HG03103 (cell line): ENCODE measurements at regions not wholly inside any gene's neighbourhood (a gene's known extent, or its start where the extent isn't known, plus 50 kb on each side); places are given as distances from the start of the nearest gene placed in this dataset.

Experiments used
- ATAC-seq: cut with Tn5 transposase; IDR thresholded peaks from one replicate; pipeline ENCODE4 v1.9.1; 2021; ENCODE audit warnings: low read depth; ENCODE audit not compliant: unreplicated experiment

DNA sequence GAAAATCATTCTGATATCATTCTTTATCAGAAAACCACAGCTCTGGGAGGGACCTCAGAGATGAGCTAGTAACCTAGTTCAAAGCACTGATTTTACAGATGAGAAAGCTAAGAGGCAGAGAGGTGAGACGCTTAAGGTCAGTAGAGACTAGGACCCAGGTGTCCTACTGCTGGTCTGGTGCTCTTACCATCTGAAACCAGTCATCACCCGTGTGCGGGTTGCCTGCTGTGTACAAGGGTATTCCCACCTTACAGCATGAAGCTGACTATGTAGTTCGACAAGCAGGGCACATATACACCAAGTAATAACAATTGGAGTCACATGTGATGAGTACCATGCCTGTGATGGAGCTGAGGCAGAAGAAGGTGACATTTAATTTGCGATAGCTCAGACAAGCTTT, 133.7 kb downstream of the ADAMTS15 start:
- no peak for ATAC-seq

GRCh38 chr11:130582981-130583380, 134.5 kb downstream of the ADAMTS15 start:
- no peak for ATAC-seq

DNA sequence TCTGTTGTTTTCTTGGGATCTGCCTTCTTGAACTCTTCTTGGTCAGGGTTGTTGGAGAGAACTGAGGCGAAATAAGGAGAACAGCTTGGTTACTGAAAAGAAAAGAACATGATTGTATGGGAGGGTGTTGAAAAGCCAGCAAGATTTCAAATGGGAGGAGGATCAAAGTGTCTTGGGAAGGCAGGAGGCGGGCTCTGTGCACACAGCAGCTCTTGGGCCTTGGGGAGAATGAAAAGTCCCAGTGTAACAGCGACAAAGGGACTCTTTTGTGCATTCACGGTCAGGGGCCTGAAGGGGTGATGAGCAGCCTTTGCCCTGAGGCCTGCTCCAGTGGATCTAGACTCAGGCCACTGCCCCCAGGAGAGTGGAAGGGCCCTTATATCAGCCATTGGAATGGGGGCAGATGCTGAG, 135.4 kb downstream of the ADAMTS15 start:
- no peak for ATAC-seq

GRCh38 chr11:130585545-130585944, 137.1 kb downstream of the ADAMTS15 start:
- no peak for ATAC-seq

DNA sequence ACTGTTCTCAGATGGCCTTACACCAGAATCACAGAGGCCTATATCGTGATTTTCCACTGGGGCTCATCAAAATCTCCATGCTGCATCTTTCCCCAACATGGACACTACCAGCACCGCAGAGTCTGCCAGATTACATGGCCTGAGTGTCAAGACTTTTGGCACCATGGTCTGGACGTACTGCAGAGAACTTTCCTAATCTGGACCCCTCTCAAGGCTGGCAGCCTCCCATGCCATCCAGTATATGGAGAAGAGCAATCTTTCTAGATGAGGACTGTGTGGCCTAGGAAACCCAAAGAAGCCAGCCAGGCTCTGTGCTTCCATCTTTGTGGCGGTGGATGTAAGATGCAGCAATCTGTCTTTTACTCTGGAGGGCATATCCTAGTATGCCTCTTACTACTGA, 139.2 kb downstream of the ADAMTS15 start:
- ATAC-seq = no peak

- no peak for ATAC-seq
Measured at GRCh38 chr11:130588471-130588870, 140.0 kb downstream of the ADAMTS15 start.

- no peak for ATAC-seq
Measured at GRCh38 chr11:130592056-130592455, 143.6 kb downstream of the ADAMTS15 start.

DNA sequence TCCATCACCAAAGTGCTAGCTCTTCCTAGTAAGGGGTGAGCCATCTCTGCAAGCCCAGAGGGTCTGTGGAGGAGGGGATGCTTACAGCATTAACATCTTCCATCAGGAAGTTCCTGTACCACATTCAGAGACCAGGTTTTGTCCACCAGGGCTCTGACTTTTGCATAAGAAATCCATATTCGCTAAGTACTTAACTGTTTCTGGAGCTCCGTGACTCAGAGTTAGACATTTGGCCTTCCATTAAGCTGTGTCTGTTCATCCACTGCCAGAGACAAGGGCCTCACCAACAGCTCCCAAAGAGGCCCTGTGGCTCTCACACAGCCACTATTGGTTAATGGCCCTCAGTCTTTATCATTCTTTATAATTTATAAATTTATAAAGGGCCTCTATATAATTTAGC, 144.6 kb downstream of the ADAMTS15 start:
- ATAC-seq = no peak

DNA sequence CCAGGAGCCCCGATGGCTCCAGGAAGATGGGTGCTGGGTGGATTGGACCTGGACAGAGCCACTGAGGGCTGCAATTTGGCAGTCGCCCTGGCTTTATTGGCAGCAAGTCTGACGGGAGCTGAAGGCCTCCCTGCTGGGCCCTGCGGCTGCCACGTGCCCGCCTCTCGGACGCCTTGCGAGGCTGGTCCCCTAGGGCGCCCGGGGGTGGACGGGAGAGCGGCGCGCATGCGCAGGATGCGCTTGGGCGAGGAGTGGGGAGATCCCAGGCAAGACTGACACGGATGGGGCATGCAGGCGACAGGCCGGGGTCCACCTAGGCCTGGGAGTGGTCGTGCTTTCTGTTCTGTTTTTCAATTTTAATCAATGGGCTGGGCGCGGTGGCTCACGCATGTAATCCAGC, 150.0 kb downstream of the ADAMTS15 start:
- ATAC-seq = no peak

DNA sequence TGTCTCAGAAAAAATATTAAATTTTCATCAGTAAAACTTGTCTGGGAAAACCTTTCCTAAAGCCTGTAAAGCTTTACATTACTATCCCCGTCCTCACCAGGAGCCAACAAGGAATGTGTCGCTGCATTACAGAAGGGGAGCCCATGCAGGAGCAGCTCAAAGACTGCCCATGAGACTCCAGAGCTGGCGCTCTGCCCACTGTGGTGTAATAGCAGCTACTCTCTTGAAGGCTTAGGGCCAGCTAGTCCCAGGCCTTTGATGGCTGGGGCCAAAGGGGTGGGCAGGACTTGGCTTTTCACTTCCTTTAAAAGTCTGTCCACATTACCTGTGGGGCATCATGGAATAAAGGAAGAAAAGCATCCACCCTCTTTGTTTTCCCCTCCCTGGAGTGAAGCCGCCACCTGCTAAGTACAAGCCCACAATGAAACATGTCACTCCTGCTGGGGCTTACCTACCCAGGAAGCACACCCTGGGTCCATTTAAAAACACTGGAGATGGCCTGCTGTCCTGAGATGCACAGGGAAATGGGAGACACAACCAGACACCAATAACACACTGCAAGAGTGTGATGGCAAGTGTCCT, 150.7 kb downstream of the ADAMTS15 start:
- no peak for ATAC-seq

GRCh38 chr11:130600139-130600538, 151.7 kb downstream of the ADAMTS15 start:
- ATAC-seq = no peak

DNA sequence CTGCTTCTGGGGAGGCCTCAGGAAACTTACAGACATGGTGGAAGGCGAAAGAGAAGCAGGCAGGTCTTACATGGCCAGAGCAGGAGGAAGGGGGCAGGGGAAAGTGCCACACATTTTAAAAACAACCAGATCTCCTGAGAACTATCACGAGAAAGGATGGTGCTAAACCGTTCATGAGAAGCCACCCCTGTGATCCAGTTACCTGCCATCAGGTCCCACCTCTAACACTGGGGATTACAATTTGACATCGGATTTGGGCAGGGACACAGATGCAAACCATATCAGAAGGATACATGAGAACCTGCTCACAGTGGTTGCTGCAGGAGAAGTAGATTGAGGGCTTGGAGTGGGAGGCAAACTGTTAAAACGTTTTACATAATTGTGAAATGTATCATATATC, 152.2 kb downstream of the ADAMTS15 start:
- no peak for ATAC-seq

DNA sequence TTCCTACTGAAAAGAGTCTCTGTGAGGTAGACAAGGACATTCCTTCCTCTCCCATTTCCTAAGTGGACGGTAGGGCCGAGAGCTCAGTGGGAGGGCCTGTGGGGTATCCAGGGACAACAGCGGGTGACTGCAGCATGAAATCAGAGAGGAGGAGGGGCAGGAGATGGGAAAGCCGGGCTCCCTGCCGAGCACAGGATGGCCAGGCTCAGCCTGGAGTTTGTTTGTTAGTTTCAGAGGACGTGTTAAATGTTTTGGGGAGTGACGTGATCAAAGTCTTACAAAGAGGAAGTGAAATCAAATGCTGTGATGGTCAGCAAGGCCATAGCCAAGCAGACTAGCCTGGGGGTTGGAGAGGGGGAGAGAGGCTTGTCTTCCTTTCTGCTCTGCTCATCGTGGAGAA, 152.7 kb downstream of the ADAMTS15 start:
- ATAC-seq = no peak

DNA sequence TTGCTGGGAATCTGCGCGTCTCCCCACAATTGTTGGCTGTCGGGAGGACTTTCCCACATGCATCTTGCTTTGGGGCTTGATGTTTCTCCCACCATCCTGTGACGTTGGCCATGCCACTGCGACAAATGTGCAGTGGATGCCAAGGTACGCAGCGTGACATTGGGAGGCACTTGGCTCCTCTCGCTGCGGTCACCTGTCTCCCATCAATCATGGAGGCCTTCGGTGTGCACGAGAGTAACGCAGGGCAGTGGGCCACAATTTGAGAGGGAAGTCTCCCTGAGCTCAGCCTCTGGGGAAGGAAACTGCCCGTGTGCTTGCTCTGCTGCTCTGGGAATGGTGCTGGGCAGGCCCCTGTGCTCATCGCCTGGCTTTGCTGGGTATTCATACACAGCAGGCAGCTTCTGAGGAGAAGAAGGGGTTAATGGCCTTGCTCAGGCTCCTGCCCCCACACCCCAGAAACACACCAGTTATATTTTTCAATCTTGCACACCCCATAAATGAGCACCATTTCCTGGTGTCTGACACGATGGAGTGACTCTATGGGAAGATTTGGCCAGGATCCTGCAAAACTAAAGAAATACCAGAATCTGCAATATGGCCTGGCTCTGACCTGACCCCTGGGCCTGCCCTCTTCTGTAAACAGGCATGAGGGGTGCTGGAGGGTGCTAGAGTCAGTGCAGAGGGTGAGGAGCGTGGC, 153.5 kb downstream of the ADAMTS15 start:
- no peak for ATAC-seq

DNA sequence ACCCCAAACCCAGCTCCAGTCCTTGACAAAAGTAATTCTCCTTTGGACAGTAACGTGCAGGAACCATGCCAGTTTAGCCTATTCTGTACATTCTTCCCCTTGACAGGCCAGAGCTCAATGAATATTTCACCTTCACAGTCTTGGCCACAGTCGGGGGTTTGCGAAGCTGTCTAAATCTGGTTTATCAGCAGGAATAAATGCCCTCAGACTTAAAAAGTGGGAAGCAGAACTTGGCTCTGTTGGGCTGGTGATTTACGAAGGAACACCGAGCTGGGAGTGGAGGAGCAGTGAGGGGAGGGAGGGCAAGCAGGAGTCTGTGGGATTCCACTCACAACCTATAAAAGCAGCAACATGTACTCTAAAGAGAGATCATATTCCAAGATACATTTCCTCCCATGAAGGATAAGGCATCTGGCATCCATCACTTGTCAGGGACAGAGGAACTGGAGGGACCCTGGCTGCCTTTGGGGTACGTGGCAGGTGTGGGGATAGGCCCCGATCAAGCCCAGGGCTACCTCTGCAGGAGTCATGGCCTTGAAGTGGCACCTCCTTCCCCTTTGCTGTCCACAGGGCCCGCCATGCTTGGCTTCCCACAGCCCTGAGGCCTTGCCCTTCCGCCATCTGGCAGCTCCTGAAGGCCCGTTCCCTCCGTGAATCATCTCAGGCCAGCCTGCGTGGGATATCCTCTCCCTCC, 154.3 kb downstream of the ADAMTS15 start:
- ATAC-seq = no peak

DNA sequence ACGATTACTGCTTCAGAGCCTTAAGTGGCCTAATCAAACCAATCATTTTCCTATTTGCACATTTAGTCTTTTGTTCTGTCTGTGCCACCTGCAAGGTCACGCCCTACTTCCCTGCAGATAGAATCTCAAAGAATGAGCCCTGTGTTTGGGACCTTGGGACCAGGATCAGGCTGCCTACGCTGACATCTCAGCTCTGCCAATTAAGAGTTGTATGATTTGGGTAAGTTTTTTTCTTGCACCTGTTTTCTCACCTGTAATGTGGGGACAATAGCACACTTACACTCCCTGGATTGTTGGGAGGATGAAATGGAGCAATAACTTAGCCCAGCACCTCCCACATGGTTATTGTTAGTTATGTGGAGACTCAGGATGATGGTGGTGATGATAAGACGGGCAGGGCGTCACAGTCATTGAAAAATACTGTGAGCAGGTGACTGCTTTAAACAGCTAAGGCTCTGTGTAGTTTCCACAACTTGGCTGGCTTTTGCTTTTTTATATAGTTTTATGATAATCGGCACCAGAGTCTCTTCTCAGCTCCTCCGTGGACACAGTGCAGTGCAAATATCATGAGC, 155.0 kb downstream of the ADAMTS15 start:
- ATAC-seq = no peak

GRCh38 chr11:130604606-130605005, 156.2 kb downstream of the ADAMTS15 start:
- no peak for ATAC-seq

DNA sequence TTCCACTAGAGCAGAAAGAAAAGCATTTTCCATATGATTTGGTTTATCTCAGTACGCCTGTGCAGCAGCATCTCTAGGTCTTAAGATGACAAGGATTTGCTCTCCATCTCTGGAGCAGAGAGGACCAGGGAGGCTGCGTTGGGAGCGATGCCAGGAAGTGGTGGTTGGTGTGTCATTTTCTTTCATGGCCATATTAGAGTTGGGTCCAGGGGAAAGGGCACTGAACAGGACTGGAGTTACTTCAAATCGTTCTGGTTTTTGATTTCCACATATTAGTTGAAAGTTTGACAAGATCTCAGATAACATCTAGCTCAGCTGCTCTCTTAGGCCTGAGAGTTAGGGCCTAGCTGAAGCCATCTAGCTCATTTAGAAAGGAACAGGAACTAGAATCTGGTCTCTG, 157.7 kb downstream of the ADAMTS15 start:
- ATAC-seq = no peak

DNA sequence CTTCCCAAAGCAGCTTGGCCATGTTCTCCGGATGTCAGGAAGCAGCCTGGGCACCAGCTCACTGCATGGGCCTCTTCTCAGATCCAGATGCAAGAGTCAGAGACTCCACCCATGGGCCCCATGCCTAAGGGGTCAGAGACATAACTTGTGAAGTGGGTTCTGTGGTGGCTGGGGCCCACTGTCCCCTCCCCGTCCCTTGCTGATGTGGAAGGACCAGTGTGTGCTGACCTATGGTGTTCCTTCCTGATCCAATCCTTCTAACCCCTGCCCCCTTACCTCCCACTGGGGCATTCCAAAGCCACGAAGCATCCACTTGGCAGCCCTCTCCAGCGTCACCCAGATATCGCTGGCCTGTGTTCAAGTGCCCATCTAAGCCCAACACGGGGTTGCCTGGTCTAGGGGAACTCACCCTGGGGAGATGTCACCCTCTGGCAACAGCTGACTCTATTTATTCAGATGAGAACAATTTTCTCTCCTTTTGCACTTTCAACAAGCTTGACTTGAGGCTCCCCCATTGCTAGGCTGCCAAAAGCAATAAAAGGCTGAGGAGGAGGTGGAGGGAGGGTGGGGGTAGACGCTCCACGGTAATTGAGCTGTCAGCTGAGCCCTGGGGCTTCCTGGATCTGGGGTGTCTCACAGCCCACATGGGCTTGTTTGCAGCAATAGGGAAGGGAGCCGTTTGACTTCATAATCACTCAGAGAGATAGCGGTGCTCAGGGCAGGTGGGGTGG, 158.5 kb downstream of the ADAMTS15 start:
- ATAC-seq = no peak

- no peak for ATAC-seq
Measured at GRCh38 chr11:130608287-130608686, 159.8 kb downstream of the ADAMTS15 start.
